ENCODE measurements at regions not wholly inside any gene's neighbourhood (a gene's known extent, or its start where the extent isn't known, plus 50 kb on each side); places are given as distances from the start of the nearest gene placed in this dataset.
"Not testable (repeated sequence)": the region's sequence is repeated elsewhere in the genome, so short reads cannot be mapped to it uniquely, and the experiment has no call there.

DNA sequence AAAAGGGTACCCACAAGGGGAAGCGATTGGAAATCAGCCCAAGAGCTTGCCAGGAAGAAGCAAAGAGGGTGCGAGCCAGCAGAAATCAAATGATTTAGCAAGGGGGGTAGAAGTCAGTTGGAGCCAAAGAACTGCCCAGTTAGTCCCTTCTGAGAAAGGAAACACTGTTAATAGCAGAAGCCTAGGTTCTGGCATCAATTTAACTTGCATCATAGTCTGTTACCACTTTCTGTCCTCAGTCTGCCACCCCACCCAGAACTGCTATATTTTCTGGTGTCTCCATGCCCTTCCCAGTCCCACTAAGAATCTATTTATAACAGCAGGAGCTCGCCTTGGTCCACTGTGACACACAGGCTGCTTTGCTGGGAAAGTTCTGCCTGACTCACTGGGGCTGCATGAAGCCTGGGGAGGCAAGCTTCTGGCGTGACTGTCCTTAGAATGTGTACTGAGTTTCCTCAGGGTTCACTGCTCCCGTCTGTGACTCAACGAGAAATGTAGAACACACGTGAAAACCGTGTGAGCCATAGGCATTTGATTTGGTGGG lies 157.8 kb upstream of the TTC29 start:
- DNase-seq: no peak

DNA sequence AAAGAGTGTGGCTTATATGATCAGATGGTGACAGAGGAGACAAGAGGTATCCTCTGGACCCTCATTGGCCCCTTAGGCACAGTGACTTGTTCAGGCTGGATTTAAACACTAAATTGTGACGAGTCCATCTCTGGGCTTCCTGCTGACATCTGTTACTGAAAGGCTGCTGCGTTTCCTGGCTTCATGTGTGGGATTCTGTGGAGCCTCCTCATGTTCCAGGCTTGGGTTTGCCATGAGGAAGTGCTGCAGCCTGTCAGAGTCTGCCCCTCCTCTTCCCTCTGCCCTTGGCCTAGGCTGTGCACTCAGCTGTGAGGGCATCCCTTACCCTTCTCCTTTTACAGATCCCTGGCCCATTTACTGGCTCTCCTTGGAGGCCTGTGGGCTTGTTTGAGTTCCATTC lies 159.1 kb upstream of the TTC29 start:
- DNase-seq: no peak

DNA sequence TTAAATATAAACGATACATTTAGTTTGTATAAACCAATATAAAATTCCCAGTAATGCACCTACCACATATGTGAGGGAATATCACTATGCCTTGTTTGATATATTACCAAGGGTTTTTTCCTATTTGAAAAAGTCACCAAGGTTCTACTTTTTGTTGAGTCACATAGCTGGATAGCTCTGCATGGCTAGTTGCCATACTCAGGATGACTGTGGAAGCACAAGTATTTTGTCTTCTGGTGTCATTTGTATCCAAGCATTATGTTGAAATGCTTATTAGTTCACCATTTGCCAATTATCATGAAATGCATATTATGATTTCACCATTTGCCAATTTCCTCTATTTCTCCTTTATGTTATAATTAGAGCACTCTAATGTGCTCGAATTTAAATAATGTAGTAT lies 162.7 kb upstream of the TTC29 start:
- no peak for DNase-seq

DNA sequence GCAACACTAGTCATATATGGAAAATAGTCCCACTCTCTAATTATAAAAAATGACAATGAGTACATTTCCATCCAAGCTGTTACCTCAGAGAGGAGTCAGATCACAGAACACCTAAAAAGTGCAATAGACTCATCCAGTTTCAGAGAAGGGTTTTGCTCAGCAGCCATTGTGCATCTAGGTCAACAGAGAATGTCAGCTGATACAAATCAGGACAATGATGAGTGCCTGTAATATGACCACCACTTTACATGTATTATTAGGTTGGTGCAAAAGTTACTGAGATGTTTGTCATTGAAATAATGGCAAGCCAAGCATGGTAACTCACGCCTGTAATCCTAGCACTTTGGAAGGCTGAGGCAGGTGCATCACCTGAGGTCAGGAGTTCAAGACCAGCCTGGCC lies 164.1 kb upstream of the TTC29 start:
- no peak for DNase-seq

DNA sequence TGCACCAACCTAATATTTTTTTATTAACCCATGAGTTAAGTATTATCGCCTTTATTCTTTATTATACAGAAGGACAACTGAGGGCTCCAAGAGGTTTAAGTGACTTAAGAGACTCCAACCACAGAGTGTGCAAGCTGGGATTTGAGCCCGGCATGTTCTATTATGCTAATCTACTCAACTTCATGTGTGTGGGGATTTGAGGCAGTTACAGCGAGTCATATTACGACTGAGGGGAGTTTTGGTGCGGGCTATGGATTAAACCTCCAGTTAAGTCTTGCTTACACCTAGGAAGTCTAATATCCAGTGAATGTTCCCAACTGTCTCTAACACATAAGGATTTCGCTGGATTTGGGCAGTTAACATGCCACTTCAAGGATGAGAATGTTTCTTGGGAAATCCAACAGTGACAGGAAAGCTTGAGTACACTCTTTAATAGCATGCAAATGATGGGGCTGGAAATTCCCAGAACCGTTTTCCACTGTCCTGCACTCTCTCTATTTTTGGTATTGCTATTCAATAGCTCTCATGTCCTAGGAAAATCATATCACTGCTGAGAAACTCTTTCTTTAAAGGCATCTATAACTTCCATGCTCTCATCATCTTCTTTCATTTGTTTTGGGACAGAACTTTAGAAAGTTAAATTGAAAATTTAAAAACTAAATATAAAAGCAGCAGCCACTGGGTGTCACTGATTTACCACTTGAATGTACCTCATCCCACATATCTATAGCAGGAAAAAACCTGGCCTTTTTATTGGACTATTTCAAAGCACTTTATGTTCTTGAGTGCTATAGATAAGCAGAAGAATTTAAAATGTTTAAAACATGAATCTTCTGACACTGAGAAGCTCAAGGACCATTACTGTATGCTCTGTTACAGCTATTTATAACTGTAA lies 165.1 kb upstream of the TTC29 start:
- DNase-seq: no peak

DNA sequence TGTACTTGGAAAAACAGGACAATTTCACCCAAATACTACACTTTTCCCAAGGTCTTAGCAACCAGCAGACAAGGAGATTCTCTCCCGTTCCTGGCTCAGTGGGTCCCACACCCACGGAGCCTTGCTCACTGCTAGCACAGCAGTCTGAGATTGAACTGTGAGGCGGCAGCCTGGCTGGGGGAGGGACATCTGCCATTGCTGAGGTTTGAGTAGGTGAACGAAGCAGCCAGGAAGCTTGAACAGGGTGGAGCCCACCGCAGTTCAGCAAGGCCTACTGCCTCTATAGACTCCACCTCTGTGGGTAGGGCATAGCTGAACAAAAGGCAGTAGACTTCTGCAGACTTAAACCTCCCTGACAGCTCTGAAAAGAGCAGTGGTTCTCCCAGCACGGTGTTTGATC lies 166.5 kb upstream of the TTC29 start:
- DNase-seq: not testable (repeated sequence)

DNA sequence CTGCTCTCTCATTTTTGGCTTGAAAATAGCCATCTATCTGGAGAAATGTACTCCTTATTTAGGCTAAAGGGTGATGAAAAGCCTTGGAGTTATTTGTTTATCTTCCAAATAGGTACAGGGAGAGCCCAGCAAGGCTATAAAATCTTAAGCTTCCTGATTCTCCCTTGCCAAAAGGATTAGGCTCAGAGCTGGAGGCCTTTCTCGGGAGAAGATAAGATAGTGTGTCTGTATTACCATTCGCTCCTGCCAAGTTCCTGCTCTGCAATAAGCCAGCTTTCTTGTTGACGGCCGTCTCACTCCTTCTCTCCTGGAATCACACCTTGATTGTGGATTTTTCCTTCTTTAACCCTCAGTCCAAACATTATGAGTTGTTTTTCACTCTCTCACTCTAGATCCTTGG lies 171.8 kb upstream of the TTC29 start:
- DNase-seq: no peak

DNA sequence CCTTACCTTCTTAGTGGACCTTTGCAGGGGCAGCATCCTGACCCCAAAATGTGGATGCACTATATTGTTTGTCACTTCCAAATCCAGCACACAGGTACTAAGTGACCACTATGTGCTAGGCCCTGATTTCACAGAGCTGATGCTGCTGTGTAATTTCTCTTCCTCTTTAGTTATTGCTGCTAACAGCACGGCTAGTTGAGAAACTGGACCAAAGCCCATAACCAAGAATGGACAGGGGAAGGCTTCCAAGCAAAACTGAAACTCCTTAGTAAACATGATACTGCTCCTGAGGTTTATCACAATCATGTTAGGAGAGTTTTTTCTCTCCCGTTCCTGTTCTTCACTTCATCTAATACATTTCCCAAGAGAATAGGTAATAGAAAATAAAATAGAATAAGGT lies 172.9 kb upstream of the TTC29 start:
- no peak for DNase-seq

DNA sequence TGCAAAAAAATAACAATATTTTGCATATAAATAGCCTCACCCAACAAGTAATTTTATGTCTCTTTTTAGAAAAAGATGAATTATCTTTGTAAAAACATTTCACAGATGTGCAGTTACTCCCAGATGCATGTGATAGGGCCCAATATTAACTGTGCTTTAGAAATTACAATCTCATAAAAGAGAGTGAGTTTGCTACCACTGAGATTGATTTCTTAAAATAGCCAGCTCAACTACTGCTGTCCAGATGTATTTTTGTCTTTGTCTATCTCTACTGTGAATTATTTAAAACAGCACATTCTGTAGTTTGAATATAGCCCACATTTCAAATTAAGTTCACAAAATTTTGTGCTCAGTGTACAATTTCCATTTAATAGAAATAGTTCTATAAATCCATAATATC lies 177.0 kb upstream of the TTC29 start:
- DNase-seq: no peak

DNA sequence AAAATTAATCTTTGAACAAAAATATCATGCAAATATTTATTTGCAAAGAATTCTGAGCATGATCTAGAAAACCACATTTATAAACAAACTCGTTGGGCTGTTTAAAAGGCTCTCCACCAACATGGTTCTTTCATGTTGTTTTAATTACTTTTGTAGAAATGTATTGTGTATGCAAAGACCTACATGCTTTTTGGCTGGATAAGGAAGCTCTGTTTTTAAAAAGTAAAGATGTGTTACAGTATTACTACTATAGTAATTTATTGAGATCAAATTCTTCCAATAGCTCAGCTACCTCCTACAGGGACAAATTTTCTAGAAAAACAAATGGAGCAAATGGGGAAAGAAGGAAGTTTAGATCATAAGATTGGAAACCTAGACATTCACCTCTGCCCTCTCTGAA lies 177.5 kb upstream of the TTC29 start:
- DNase-seq: no peak

DNA sequence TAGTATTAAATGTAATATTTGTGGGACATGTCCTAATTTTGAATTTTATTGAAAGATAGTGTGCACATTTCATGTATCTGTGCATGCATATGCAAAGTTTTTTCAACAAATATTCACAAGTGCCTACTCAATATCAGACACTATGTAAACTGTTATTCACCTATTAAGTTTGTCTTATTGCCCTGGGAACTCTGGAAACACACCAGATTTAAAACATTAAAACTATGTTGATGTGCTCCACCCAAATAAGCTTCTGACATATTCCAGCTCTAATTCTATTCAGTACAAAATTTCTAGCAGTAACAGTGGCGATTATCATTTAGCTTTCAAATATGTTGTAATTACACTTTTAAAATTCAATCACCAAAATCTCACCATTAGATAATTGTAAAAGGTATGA lies 183.1 kb upstream of the TTC29 start:
- no peak for DNase-seq

DNA sequence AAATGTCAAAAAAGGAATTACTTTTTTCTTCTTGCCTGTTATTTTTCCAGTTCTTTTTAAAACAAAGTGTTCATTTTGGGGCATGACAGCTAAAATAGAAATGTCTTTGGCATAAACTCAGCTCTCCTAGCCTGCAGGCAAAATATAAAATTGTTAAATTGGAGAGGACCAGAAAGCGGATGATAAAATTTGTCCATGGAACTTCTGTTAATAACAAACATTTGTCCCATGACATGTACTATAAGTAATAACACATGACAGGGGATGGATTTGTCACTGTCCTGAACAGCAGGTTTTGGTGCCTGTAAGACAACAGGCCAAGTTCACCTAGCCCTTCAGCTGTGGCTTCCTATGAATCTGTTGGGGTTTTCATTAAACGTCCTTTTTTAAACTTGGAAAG lies 184.0 kb upstream of the TTC29 start:
- no peak for DNase-seq

DNA sequence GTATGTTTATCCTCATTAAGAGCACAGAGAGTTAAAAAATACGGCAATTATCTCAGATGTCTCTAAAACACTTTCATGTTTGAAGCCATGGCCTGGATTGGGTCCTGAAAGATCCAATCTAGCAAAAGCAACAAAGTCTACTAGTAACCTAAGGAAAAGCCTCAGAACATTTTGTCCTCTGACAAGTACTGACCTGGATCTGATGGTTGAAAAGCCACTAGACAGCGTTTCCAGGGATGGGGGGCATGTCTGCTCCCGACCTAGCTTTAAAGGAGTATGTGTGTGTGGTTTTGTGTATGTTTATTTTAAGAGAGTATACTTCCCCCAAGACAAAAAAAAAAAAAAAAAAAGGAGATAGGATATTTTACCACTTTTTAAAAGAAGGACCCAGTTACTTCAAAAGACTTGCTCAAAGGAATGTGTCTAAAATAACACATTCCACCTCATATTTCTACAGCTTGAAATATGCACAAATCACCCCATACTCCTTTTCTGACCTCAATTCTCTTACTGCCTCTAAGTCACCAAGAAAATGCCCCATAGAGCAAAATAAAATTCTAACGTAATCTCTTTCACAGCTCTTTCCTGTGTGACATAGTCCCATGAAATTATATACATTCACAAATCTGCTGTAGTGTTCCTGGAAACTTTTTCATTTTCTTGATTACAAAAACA lies 189.0 kb upstream of the TTC29 start:
- DNase-seq: no peak

DNA sequence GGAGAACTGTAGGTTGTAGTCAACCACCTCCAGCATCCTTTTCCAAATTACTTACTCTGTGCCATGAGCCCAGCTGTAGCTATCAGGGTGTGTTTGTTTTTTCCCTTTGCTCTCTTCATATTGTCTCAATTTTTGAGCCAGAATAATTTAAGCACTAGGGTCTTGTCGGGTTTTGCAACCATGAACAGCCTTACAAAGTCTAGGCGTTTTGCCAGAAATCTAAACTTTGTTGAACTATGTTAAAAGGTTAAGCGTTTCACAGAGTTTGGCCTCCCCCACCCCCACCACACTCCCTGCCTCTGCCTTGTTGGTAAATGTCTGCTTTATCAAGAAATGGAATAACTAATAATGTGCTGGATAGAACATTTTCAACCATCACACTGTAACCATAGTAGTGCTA lies 190.6 kb upstream of the TTC29 start:
- DNase-seq: no peak

DNA sequence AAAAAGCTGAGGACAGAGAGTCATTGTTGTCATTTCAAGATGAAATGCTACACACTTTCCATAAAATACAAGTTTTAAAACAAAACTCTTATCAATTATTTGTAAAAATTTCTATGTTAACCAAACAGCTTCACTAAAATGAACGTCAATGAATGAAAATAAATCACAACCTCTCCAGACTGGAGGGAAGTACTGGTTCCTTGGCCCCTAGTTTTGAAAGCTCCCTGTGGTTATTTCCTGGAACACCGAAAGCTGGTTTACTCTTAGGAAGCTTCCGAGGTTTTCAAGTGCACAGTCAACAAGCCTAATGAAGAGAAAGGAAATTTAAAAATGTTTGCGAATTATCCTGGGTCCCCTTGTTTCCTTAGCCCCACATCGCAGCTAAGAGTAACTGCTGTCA lies 191.1 kb upstream of the TTC29 start:
- DNase-seq: no peak

DNA sequence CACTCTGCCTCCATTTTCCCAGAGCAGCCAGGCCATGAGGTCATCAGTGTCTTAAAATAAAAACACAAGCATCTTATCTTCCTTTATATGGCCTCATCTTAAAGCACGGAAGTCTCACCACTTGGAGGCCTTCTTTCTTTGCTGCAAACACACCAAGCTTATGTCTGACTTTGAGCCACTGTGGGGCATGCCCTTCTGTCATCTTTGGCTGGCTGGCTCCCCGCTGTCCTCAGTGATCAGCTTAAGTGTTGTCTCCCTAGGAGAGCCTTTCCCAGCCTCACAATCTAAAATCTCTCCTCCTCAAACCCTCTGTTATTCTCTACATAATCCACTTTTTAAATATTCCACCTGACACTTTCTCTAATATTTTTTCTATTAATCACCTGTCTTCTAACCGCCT lies 191.6 kb upstream of the TTC29 start:
- no peak for DNase-seq

DNA sequence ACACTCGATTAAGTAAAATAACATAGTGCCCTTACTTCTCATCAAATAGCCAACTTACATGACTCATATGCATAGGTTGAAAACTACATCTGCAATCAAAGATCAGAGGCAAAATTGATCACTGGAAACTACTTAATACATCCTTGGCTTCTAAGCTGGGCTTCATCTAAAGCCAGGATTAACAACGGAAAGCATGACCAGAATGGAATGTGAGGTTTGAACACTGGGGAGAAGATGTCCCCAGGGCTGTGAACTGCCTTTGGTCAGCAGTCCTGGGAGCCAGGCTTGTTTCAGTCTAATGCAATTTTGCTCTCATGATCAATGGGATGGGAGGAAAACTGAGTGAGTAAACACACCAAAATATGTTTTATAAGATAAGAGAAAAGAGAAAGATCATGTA lies 192.5 kb upstream of the TTC29 start:
- no peak for DNase-seq

DNA sequence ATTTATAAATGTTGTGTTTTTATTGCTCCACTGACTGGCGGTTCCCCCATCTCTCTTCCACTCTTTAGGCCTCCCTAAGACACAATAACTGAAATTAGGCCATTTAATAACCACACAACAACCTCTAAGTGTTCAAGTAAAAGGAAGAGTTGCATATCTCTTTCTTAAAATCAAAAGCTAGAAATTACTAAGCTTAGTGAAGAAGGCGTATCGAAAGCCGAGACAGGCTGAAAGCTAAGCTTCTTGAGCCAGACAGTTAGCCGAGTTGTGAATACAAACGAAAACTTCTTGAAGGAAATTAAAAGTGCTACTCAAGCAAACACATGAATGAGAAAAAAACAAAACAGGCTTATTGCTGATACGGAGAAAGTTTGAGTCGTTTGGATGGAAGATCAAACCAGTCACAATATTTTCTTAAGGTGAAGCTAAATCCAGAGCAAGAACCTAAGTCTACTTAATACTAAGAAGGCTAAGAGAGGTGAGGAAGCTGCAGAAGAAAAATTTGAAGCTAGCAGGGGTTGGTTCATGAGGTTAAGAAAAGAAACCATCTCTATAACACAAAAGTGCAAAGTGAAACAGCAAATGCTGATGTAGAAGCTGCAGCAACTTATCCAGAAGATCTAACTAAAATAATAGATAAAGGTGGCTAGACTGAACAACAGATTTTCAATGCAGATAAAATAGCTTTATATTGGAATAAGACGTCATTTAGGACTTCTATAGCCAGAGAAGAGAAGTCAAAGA lies 194.0 kb upstream of the TTC29 start:
- DNase-seq: no peak

DNA sequence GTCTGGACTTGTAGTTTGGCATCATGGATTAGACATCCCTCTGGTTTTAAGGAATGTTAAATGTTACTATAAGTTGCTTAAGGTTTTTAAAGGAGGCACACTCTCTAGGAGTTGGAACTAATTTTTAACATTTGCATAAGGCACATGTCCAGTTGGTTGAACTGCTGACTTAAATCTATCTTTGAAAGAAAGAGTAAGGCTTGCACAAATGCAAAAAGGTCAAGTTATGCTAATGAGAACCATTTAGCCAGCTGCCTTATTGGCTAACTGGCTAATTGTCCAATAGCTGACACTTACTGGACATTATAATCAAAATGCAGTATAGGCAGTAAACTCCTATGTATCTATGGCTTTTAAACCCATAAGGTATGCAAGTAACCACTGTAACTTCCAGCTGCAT lies 206.1 kb upstream of the TTC29 start:
- no peak for DNase-seq

DNA sequence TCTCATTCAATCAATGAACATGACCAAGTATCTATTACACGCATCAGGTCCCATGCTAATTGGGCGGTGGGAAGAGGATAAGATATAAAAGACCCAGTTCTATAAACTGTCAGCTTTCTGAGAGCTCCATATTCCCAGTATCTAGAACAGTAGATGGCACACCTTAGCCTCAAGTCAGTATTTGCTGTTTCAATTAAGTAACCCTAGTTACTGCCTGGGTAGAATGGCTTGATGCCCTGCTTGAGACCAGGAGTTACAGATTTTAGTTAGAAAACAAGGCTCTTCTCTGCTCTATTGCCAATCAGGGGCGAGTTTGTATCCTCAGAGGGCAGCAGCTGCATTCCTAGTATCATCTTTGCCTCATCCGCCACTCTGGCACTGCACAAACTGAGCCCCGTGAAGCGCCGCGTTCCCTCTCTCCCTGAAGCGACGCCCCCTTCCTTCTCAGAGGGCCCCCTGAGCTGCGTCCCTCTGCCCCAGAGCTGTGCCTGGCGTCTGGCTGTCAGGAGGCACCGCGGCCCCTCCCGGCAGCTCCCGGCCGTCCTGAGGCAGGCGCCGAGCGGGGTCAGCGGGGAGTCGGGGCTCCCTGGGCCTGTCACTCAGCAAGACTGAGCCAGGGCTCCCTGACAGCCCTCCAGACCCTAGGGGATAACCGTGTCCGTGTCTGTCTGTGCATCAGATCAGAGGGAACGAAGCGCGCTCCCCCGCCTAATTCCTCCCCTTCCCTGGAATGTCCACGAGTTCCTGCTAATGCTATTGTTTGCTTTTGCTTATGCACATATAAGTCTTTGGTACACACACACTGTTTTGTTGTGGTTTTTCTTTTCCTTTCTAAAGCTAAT lies 212.4 kb upstream of the TTC29 start:
- no peak for DNase-seq

DNA sequence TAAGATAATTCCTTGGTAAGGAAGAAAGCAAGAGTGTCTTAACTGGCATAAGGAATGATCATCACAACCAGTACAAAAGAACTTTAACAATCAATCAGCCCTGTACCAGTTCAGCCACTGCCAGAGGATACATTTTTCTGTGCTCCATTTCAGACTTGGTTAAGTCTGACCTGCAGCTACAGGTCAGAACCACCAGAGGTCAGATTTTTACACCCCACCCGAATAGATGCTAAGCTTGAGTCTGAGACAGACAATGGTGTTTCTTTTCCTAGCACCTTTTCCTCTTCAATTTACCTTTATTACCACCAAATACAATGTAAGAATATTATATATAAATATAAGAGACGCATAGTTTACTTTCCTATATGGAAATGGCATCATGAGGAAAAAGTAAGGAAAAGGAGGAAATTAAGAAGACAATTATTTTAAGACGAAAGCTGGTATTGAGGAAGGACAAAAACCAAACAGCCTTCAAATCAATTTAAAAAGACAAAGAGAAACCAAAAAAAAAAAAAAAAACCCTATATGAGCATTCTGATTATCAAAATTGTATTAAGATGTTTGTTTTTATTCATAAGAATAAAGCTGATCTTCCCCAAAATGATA lies 215.3 kb upstream of the TTC29 start:
- DNase-seq: no peak

DNA sequence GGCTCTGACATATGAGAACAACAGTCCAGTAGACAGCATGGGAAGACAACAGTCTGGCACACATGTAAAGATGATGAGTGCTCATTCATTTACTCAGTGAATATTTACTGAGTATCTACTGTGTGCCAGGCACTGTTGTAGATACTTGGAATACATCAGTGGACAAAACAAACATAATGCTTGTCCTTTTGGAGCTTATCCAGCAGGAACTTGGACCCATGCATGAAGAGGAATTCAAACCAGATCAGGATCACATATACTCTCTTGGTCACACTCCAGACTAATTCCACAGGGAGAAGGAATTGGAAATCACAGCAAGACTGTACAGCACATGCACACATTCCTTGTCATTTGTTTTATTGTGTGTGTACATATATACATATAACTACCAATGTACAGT lies 217.6 kb upstream of the TTC29 start:
- DNase-seq: no peak
